SK-N-MC (cell line): ENCODE measurements at regions not wholly inside any gene's neighbourhood (a gene's known extent, or its start where the extent isn't known, plus 50 kb on each side); places are given as distances from the start of the nearest gene placed in this dataset.

Experiments used
- EZH2 ChIP-seq: fragments of 200-600 bp; sonication (generic); IDR thresholded peaks from one replicate; pipeline ENCODE4 v1.6.1; 2017; ENCODE audit warnings: antibody characterized with exemption
- POLR2AphosphoS5 ChIP-seq: IDR thresholded peaks from 2 replicates; pipeline ENCODE4 v1.6.1; 2012; ENCODE audit warnings: mild to moderate bottlenecking, low read depth, low read length, borderline replicate concordance

GRCh38 chr3:72579581-72580245 lies 268.5 kb downstream of the SHQ1 start:
- TF ChIP-seq POLR2AphosphoS5: no peak
- TF ChIP-seq EZH2: no peak
